ENCODE measurements at regions not wholly inside any gene's neighbourhood (a gene's known extent, or its start where the extent isn't known, plus 50 kb on each side); places are given as distances from the start of the nearest gene placed in this dataset.

DNA sequence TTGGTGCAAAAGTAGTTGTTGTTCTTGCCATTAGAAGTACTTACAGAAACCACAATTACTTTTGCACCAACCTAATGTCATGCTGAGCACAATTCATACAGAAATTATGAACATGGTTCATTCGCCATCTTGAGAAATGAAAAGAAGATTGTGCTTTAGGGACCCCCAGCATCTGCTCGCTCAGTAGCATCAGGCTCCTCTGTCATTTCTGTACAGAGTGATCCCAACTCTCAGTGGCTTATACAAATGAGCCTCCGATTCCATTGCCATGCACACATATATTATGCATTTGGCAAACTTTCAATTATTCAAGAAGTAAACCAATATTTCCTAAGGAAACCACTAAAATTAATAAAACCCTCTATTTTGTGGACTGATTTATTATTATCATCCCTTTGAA is 266.2 kb downstream of the MED10 start:
- no peaks in the 10 kb centered on the region for H3K36me3 Mint-ChIP-seq
- no peaks in the 10 kb centered on the region for H3K4me1 Mint-ChIP-seq
- DNase-seq: no peak
- Histone ChIP-seq H3K9me3 (ENCODE audit: control insufficient read depth, insufficient read depth, low read length) (no peaks in the 10 kb centered on the region), H3K4me3 (ENCODE audit: low read length) (no peak overlapping the region), H3K27ac (ENCODE audit: low read length) (no peak overlapping the region), H3K27me3 (ENCODE audit: control insufficient read depth, insufficient read depth, low read length) (no peaks in the 10 kb centered on the region), H3K36me3 (ENCODE audit: control insufficient read depth, insufficient read depth, low read length) (no peaks in the 10 kb centered on the region), H3K4me1 (ENCODE audit: control insufficient read depth, insufficient read depth, low read length) (no peaks in the 10 kb centered on the region)
- no peak for ATAC-seq
- peaks cover 0 to 3% of the 10 kb centered on the region in 2 donors for H3K9me3 Mint-ChIP-seq
- intact Hi-C loops (cut with micrococcal nuclease): no loop called here
- H3K27me3 Mint-ChIP-seq (ENCODE audit: low read depth in 2 of 2): no peaks in the 10 kb centered on the region
- TF ChIP-seq, protein P1, sequence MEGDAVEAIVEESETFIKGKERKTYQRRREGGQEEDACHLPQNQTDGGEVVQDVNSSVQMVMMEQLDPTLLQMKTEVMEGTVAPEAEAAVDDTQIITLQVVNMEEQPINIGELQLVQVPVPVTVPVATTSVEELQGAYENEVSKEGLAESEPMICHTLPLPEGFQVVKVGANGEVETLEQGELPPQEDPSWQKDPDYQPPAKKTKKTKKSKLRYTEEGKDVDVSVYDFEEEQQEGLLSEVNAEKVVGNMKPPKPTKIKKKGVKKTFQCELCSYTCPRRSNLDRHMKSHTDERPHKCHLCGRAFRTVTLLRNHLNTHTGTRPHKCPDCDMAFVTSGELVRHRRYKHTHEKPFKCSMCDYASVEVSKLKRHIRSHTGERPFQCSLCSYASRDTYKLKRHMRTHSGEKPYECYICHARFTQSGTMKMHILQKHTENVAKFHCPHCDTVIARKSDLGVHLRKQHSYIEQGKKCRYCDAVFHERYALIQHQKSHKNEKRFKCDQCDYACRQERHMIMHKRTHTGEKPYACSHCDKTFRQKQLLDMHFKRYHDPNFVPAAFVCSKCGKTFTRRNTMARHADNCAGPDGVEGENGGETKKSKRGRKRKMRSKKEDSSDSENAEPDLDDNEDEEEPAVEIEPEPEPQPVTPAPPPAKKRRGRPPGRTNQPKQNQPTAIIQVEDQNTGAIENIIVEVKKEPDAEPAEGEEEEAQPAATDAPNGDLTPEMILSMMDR (IDR thresholded peaks at IDR 0.05): no peak
- WGBS (ENCODE audit: insufficient coverage): 81% methylated on average over 3 of the region's 3 CpGs
- no peak overlapping the region for H3K27ac Mint-ChIP-seq
- no peak overlapping the region for H3K4me3 Mint-ChIP-seq

DNA sequence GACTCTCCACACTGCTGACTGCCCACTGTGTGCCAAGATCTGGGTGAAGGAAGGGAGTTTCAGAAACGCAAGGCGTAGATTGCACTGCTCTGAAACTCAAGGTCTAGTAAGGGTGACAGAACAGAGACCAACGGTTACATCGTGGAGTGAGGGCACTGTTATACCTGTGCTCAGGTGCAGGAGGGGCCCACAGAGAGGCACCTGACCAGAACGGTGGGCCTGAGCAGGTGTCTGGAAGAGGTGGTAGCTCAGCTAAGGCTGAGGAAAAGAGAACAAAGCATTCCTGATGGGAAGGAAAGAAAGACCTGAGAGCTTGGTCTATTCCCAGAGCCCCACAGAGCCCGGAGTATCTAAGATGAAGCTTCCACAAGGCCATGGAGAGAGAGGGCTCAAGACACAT is 267.2 kb downstream of the MED10 start:
- ATAC-seq (no peak), DNase-seq (no peak)
- peaks cover 0 to 3% of the 10 kb centered on the region in 2 donors for H3K9me3 Mint-ChIP-seq
- Histone ChIP-seq H3K27ac (ENCODE audit: low read length) (no peak overlapping the region), H3K27me3 (ENCODE audit: control insufficient read depth, insufficient read depth, low read length) (no peaks in the 10 kb centered on the region), H3K9me3 (ENCODE audit: control insufficient read depth, insufficient read depth, low read length) (no peaks in the 10 kb centered on the region), H3K4me3 (ENCODE audit: low read length) (no peak overlapping the region), H3K4me1 (ENCODE audit: control insufficient read depth, insufficient read depth, low read length) (no peaks in the 10 kb centered on the region), H3K36me3 (ENCODE audit: control insufficient read depth, insufficient read depth, low read length) (no peaks in the 10 kb centered on the region)
- intact Hi-C loops (cut with micrococcal nuclease): no loop called here
- TF ChIP-seq, protein P1 (IDR thresholded peaks at IDR 0.05): no peak
- 86% methylated on average over 6 of the region's 6 CpGs for WGBS (ENCODE audit: insufficient coverage)
- H3K4me3 Mint-ChIP-seq: no peak overlapping the region
- H3K4me1 Mint-ChIP-seq: no peaks in the 10 kb centered on the region
- H3K36me3 Mint-ChIP-seq: no peaks in the 10 kb centered on the region
- no peaks in the 10 kb centered on the region for H3K27me3 Mint-ChIP-seq (ENCODE audit: low read depth in 2 of 2)
- H3K27ac Mint-ChIP-seq: no peak overlapping the region

DNA sequence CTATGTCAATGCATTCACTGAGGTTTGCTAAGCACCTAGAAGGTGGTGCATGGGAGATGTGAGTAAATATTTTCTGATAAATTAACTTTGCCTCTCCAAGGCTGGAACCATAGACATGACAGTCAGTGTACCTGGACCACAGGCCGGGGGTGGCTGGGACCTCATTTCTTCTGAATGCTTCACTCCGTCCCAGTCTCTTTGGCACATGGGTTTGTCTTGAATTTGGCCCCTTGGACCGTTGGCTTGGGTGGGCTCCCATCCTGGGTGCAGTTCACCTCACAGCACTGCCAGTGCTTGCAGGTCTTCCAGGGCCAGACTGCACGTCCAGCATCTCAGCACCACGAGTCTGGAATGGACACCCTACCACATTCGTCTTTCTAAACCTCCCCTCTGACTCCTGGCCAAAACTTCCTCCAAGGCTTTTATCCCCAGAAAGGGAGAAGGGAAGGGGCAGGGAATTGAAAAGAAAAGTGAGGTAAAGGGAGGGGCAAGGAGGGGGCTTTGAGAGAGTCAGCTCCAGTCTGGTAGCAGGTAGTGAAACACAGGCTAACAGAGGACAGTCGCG is 267.8 kb downstream of the MED10 start:
- Mint-ChIP-seq H3K27me3 (ENCODE audit: low read depth in 2 of 2) (no peaks in the 10 kb centered on the region), H3K36me3 (no peaks in the 10 kb centered on the region), H3K9me3 (peaks cover 0 to 3% of the 10 kb centered on the region in 2 donors), H3K4me3 (no peak overlapping the region), H3K27ac (no peak overlapping the region), H3K4me1 (no peaks in the 10 kb centered on the region)
- 92% methylated on average over 6 of the region's 8 CpGs for WGBS (ENCODE audit: insufficient coverage)
- intact Hi-C loops (cut with micrococcal nuclease): no loop called here
- Histone ChIP-seq H3K9me3 (ENCODE audit: control insufficient read depth, insufficient read depth, low read length) (no peaks in the 10 kb centered on the region), H3K4me1 (ENCODE audit: control insufficient read depth, insufficient read depth, low read length) (no peaks in the 10 kb centered on the region), H3K27me3 (ENCODE audit: control insufficient read depth, insufficient read depth, low read length) (no peaks in the 10 kb centered on the region), H3K4me3 (ENCODE audit: low read length) (no peak overlapping the region), H3K36me3 (ENCODE audit: control insufficient read depth, insufficient read depth, low read length) (no peaks in the 10 kb centered on the region), H3K27ac (ENCODE audit: low read length) (no peak overlapping the region)
- DNase-seq (no peak), ATAC-seq (no peak)
- TF ChIP-seq, protein P1 (IDR thresholded peaks at IDR 0.05): no peak
